HepG2 (cell line): ENCODE measurements at regions not wholly inside any gene's neighbourhood (a gene's known extent, or its start where the extent isn't known, plus 50 kb on each side); places are given as distances from the start of the nearest gene placed in this dataset.

Experiments used
- ATAC-seq: fragments of 200-7000 bp; cut with Tn5 transposase; 3 replicates; pipeline ENCODE4 v1.9.1; 2020; ENCODE audit warnings: mild to moderate bottlenecking, moderate library complexity
- BruUV-seq: library from RNA; stranded (reverse); fragments of 400-500 nt; replicated peaks from 2 replicates; lab custom pipeline; 2021; lab: Mats Ljungman, UMichigan
- CTCF ChIA-PET: fragments of 300-600 bp; formaldehyde crosslinking; extraction: SDS; loops from one replicate; lab custom pipeline; 2021; ENCODE audit warnings: low total read pairs, inconsistent platforms, low intra/inter-chr PET ratio; lab: Yijun Ruan, JAX
- POLR2A ChIA-PET: fragments of 350-600 bp; sonication (Branson Sonifier 250); formaldehyde crosslinking; loops from one replicate; lab custom pipeline; 2020; ENCODE audit warnings: antibody characterized with exemption, inconsistent platforms; lab: Yijun Ruan, JAX
- DNase-seq: peaks from one replicate; pipeline ENCODE4 v3.0.0-alpha.2; 2015; ENCODE audit warnings: low spot score
- FAIRE-seq: peaks from 3 replicates; lab custom pipeline; 2011; peaks lifted over from hg19 to GRCh38; lab: Jason Lieb, UNC
- H2AFZ ChIP-seq: one replicate; pipeline ENCODE4 v1.6.1; 2011; ENCODE audit warnings: low read length, inconsistent platforms
- H3K27ac ChIP-seq: fragments of 300-600 bp; 3 replicates; pipeline ENCODE4 v1.8.0; 2011; ENCODE audit warnings: mixed run types, mild to moderate bottlenecking, mixed read lengths, low read length, inconsistent platforms; ENCODE audit not compliant: insufficient read depth; ENCODE audit errors: extremely low read length
- H3K27me3 ChIP-seq, 2 experiments: fragments of 200-600 bp in 1 of 2; 2 replicates in 1 of 2; 3 replicates in 1 of 2; pipeline versions ENCODE4 v1.6.0 to v1.8.0; 2011; ENCODE audit warnings: low read length in 2 of 2, mild to moderate bottlenecking in 2 of 2, moderate library complexity in 2 of 2, inconsistent platforms in 1 of 2; ENCODE audit not compliant: insufficient read depth in 2 of 2, control insufficient read depth in 1 of 2
- H3K36me3 ChIP-seq, 2 experiments: fragments of 200-600 bp in 1 of 2; replicated peaks in 1 of 2; 2 replicates in 1 of 2; 3 replicates in 1 of 2; pipeline versions ENCODE4 v1.5.1 to v1.8.0; 2011; ENCODE audit warnings: low read length in 2 of 2, inconsistent platforms in 1 of 2; ENCODE audit not compliant: insufficient read depth in 2 of 2, control insufficient read depth in 1 of 2
- H3K4me1 ChIP-seq: 2 replicates; pipeline ENCODE4 v1.5.1; 2012; ENCODE audit warnings: low read length, inconsistent platforms; ENCODE audit not compliant: insufficient read depth
- H3K4me2 ChIP-seq: 2 replicates; pipeline ENCODE4 v1.6.0; 2011; ENCODE audit warnings: low read depth, low read length, inconsistent platforms
- H3K4me3 ChIP-seq, 3 experiments: fragments of 200-600 bp in 1 of 3; sonication (generic), shearing (Covaris generic) in 1 of 3; replicated peaks in 1 of 3; 2 replicates each; pipeline ENCODE4 v1.5.1; 2011 to 2016; ENCODE audit warnings: low read length in 3 of 3, inconsistent platforms in 2 of 3, low read depth in 2 of 3, mild to moderate bottlenecking in 2 of 3, control low read depth in 1 of 3, mixed read lengths in 1 of 3; ENCODE audit not compliant: insufficient read depth in 1 of 3
- H3K79me2 ChIP-seq: one replicate; pipeline ENCODE4 v1.6.1; 2011; ENCODE audit warnings: low read length, inconsistent platforms; ENCODE audit not compliant: insufficient read depth
- H3K9ac ChIP-seq: 2 replicates; pipeline ENCODE4 v1.6.0; 2011; ENCODE audit warnings: mild to moderate bottlenecking, low read depth, low read length, inconsistent platforms; ENCODE audit not compliant: insufficient read depth
- H3K9me3 ChIP-seq: 2 replicates; pipeline ENCODE4 v1.5.1; 2012; ENCODE audit warnings: mild to moderate bottlenecking, low read length
- H4K20me1 ChIP-seq: 2 replicates; pipeline ENCODE4 v1.6.0; 2011; ENCODE audit warnings: inconsistent platforms, mild to moderate bottlenecking, low read length, moderate library complexity; ENCODE audit not compliant: insufficient read depth
- HNF1A ChIP-seq, 2 experiments: sonication (generic) in 1 of 2; formaldehyde crosslinking in 1 of 2; IDR thresholded peaks; 2 replicates each; pipeline versions ENCODE4 v1.4.0 to v1.6.1; 2016 to 2020; ENCODE audit warnings: borderline replicate concordance in 1 of 2, low read depth in 1 of 2, mild to moderate bottlenecking in 1 of 2, missing genetic modification reagents in 1 of 2
- NBN ChIP-seq: fragments of 450-650 bp; conservative IDR thresholded peaks from 2 replicates; pipeline ENCODE4 v1.6.1; 2017
- PRPF4 ChIP-seq: fragments of 200-400 bp; formaldehyde crosslinking; IDR thresholded peaks from 2 replicates; pipeline ENCODE4 v1.6.1; 2016; ENCODE audit warnings: low read length, low read depth; ENCODE audit not compliant: poor library complexity, severe bottlenecking
- ZNF607 ChIP-seq: sonication (generic); formaldehyde crosslinking; IDR thresholded peaks from 2 replicates; pipeline ENCODE4 v1.5.1; 2020; ENCODE audit warnings: missing genetic modification reagents, mild to moderate bottlenecking, borderline replicate concordance
- WGBS: methylation state at CpG from one replicate; pipeline ENCODE4 v1.1.6; 2017; ENCODE audit warnings: low lambda C conversion rate; 5-methylcytosine and 5-hydroxymethylcytosine counted together
- in situ Hi-C: cut with HindIII; loops from 2 replicates; pipeline ENCODE4 v1.10.0; 2017; ENCODE audit warnings: low pct_unique_long_range_greater_than_20kb; ENCODE audit not compliant: extremely low pct_ligation_motif_present
- intact Hi-C: fragments of 100-400 bp; cut with micrococcal nuclease; formaldehyde crosslinking; loops from one replicate; pipeline ENCODE4 v1.10.0; 2022; ENCODE audit not compliant: unreplicated experiment

DNA sequence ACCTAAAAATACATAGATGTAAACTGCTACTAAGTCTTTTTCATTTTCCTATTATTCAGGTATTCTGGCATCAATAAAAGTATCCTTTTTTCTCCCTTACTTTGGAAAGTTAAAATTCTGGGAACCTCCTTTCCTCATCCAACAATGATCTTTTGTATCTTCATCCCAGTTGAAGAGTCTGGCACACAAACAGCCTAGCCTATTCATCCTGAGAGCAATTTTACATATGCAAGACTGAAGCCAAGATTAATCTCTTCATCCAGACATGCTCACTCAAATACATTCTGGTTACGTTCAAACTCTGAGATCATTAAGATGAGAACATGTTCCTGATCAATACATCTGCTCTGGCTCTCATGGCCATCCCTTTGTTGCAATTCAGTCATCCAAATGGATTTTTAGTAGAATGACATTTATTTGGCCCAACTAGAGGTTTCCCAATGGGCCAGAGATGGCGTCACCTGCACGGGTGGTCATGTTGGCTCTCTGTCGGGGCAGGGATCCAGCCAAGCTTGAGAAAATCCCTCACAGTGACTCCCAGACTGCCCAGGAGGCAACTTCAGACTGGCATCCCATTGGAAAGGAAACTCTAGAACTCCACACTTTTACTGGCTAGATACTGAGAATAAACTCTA, 135.3 kb upstream of the VCX2 start:
- no peaks in the 10 kb centered on the region for H3K36me3 ChIP-seq
- no peak overlapping the region for H3K27ac ChIP-seq
- no peaks in the 10 kb centered on the region for H3K4me1 ChIP-seq
- WGBS: 53% methylated on average over 4 of the region's 4 CpGs
- ChIA-PET CTCF (no interaction called here), POLR2A (no interaction called here)
- TF ChIP-seq HNF1A (IDR thresholded peaks at IDR 0.05; ENCODE audit: low read depth): no peak
- no peak for TF ChIP-seq HNF1A (CRISPR knock-in tag; IDR thresholded peaks at IDR 0.05; ENCODE audit: borderline replicate concordance)
- no peak for TF ChIP-seq NBN
- TF ChIP-seq ZNF607 (CRISPR knock-in tag): no peak
- no peak for TF ChIP-seq PRPF4
- no peak overlapping the region for H3K4me2 ChIP-seq
- no peak overlapping the region for H2AFZ ChIP-seq
- no peak for FAIRE-seq
- no peak overlapping the region for H3K9ac ChIP-seq
- DNase-seq: no peak
- H3K9me3 ChIP-seq: no peaks in the 10 kb centered on the region
- H3K27me3 ChIP-seq: no peaks in the 10 kb centered on the region
- intact Hi-C loops: no loop called here
- no peak for ATAC-seq
- no peaks in the 10 kb centered on the region for H3K79me2 ChIP-seq
- H3K4me3 ChIP-seq: no peak overlapping the region
- H4K20me1 ChIP-seq: no peaks in the 10 kb centered on the region
- in situ Hi-C loops: no loop called here
- BruUV-seq: no TSS peak
